Stimulated activated CD8-positive, alpha-beta memory T cell treated with anti-CD3 and anti-CD28 coated beads, Interleukin-7, amount 100 ng/mL, for 24 hours (primary cell): ENCODE measurements at regions not wholly inside any gene's neighbourhood (a gene's known extent, or its start where the extent isn't known, plus 50 kb on each side); places are given as distances from the start of the nearest gene placed in this dataset.

Experiments
- DNase-seq: peaks from one replicate; pipeline ENCODE4 v3.0.0-alpha.2; 2020; ENCODE audit warnings: low read depth

- DNase-seq, result no peak
Observed at GRCh38 chr6:90435207-90435899, 138.7 kb upstream of the BACH2 start.

GRCh38 chr6:90434094-90434493 is 137.5 kb upstream of the BACH2 start:
- no peak for DNase-seq

- DNase-seq, result no peak
Observed at GRCh38 chr6:90432937-90433336, 136.3 kb upstream of the BACH2 start.

- DNase-seq, result no peak
Observed at GRCh38 chr6:90432041-90432775, 135.6 kb upstream of the BACH2 start.

GRCh38 chr6:90431576-90431975 is 134.9 kb upstream of the BACH2 start:
- no peak for DNase-seq

- DNase-seq, result no peak
Observed at GRCh38 chr6:90429713-90430112, 133.1 kb upstream of the BACH2 start.

GRCh38 chr6:90428514-90428913 is 131.9 kb upstream of the BACH2 start:
- no peak for DNase-seq

GRCh38 chr6:90425161-90425641 is 128.6 kb upstream of the BACH2 start:
- no peak for DNase-seq

GRCh38 chr6:90424580-90424979 is 127.9 kb upstream of the BACH2 start:
- DNase-seq, result no peak

- no peak for DNase-seq
Observed at GRCh38 chr6:90421666-90422065, 125.0 kb upstream of the BACH2 start.

GRCh38 chr6:90420500-90420899 is 123.9 kb upstream of the BACH2 start:
- no peak for DNase-seq

GRCh38 chr6:90417385-90417784 is 120.7 kb upstream of the BACH2 start:
- no peak for DNase-seq

GRCh38 chr6:90416322-90416721 is 119.7 kb upstream of the BACH2 start:
- no peak for DNase-seq

- DNase-seq, result no peak
Observed at GRCh38 chr6:90415178-90415577, 118.5 kb upstream of the BACH2 start.

- DNase-seq, result no peak
Observed at GRCh38 chr6:90414352-90414751, 117.7 kb upstream of the BACH2 start.

- peak; percentile 55 for DNase-seq
Observed at GRCh38 chr6:90413867-90414266, 117.2 kb upstream of the BACH2 start.

GRCh38 chr6:90413396-90413795 is 116.8 kb upstream of the BACH2 start:
- no peak for DNase-seq

- no peak for DNase-seq
Observed at GRCh38 chr6:90412538-90413369, 116.1 kb upstream of the BACH2 start.

GRCh38 chr6:90411292-90411781 is 114.7 kb upstream of the BACH2 start:
- no peak for DNase-seq

GRCh38 chr6:90409700-90410099 is 113.1 kb upstream of the BACH2 start:
- DNase-seq, result no peak

- DNase-seq, result no peak
Observed at GRCh38 chr6:90406957-90407356, 110.3 kb upstream of the BACH2 start.

- no peak for DNase-seq
Observed at GRCh38 chr6:90406142-90406794, 109.6 kb upstream of the BACH2 start.
